GM23338 (cell line): ENCODE measurements at regions not wholly inside any gene's neighbourhood (a gene's known extent, or its start where the extent isn't known, plus 50 kb on each side); places are given as distances from the start of the nearest gene placed in this dataset.

Experiments used
- ATAC-seq: fragments of 200-7000 bp; cut with Tn5 transposase; 3 replicates; pipeline ENCODE4 v1.9.1; 2020
- DNase-seq: peaks from one replicate; pipeline ENCODE4 v3.0.0-alpha.2; 2015; ENCODE audit warnings: low spot score
- H2AFZ ChIP-seq: fragments of 200-600 bp; sonication (generic); 2 replicates; pipeline ENCODE4 v1.8.0; 2016; ENCODE audit warnings: antibody characterized with exemption, mild to moderate bottlenecking, moderate library complexity
- H3F3A ChIP-seq: fragments of 200-600 bp; sonication (generic); replicated peaks from 2 replicates; pipeline ENCODE4 v1.8.0; 2017; ENCODE audit warnings: antibody characterized with exemption, mixed run types, low read depth
- H3K27ac ChIP-seq: fragments of 200-600 bp; sonication (generic); 2 replicates; pipeline ENCODE4 v1.6.1; 2016; ENCODE audit warnings: low read depth
- H3K27me3 ChIP-seq: fragments of 200-600 bp; sonication (generic); 2 replicates; pipeline ENCODE4 v1.8.0; 2016; ENCODE audit warnings: mild to moderate bottlenecking, mixed run types, moderate library complexity; ENCODE audit not compliant: insufficient read depth
- H3K36me3 ChIP-seq: fragments of 200-600 bp; sonication (generic); 2 replicates; pipeline ENCODE4 v1.8.0; 2016; ENCODE audit warnings: mild to moderate bottlenecking; ENCODE audit not compliant: insufficient read depth
- H3K4me1 ChIP-seq: fragments of 200-600 bp; sonication (generic); 2 replicates; pipeline ENCODE4 v1.8.0; 2016; ENCODE audit warnings: mild to moderate bottlenecking, moderate library complexity; ENCODE audit not compliant: insufficient read depth
- H3K4me2 ChIP-seq: fragments of 200-600 bp; sonication (generic); 2 replicates; pipeline ENCODE4 v1.7.1; 2017; ENCODE audit warnings: mixed run types
- H3K4me3 ChIP-seq: fragments of 200-600 bp; sonication (generic); 2 replicates; pipeline ENCODE4 v1.6.1; 2016; ENCODE audit warnings: mixed run types
- H3K79me2 ChIP-seq: fragments of 200-600 bp; sonication (generic); replicated peaks from 2 replicates; pipeline ENCODE4 v1.8.0; 2017; ENCODE audit warnings: mild to moderate bottlenecking; ENCODE audit not compliant: insufficient read depth
- H3K9me2 ChIP-seq: fragments of 200-600 bp; sonication (generic); 2 replicates; pipeline ENCODE4 v1.8.0; 2017; ENCODE audit not compliant: insufficient read depth
- H4K20me1 ChIP-seq: fragments of 200-600 bp; sonication (generic); replicated peaks from 2 replicates; pipeline ENCODE4 v1.8.0; 2017; ENCODE audit warnings: mild to moderate bottlenecking; ENCODE audit not compliant: insufficient read depth
- H3K27ac Mint-ChIP-seq: 2 replicates; pipeline ENCODE4 v1.8.0; 2020; ENCODE audit warnings: inconsistent platforms, mild to moderate bottlenecking, moderate library complexity, mixed read lengths
- H3K27me3 Mint-ChIP-seq: 3 replicates; pipeline ENCODE4 v1.8.0; 2022; ENCODE audit warnings: low read depth, mild to moderate bottlenecking, moderate library complexity, mixed read lengths, inconsistent platforms; ENCODE audit not compliant: insufficient read depth, poor library complexity
- H3K36me3 Mint-ChIP-seq: 3 replicates; pipeline ENCODE4 v1.8.0; 2021; ENCODE audit warnings: low read depth, mild to moderate bottlenecking, inconsistent platforms, moderate library complexity, mixed read lengths
- H3K4me1 Mint-ChIP-seq: 3 replicates; pipeline ENCODE4 v1.8.0; 2020; ENCODE audit warnings: mild to moderate bottlenecking, inconsistent platforms, mixed read lengths
- H3K4me3 Mint-ChIP-seq: 3 replicates; pipeline ENCODE4 v1.8.0; 2021; ENCODE audit warnings: moderate library complexity, mild to moderate bottlenecking, inconsistent platforms, mixed read lengths
- H3K9me3 Mint-ChIP-seq: 3 replicates; pipeline ENCODE4 v1.8.0; 2020; ENCODE audit warnings: moderate library complexity, mild to moderate bottlenecking, inconsistent platforms, mixed read lengths
- CREB1 ChIP-seq: fragments of 250-450 bp; sonication (Bioruptor Pico); IDR thresholded peaks from 2 replicates; pipeline ENCODE4 v1.5.0; 2020; ENCODE audit warnings: low read depth, mild to moderate bottlenecking, moderate library complexity
- ETS1 ChIP-seq: IDR thresholded peaks from 2 replicates; pipeline ENCODE4 v1.6.1; 2016; ENCODE audit warnings: antibody characterized with exemption
- EZH2 ChIP-seq: fragments of 200-600 bp; sonication (generic); IDR thresholded peaks from one replicate; pipeline ENCODE4 v1.8.0; 2017; ENCODE audit warnings: antibody characterized with exemption, mild to moderate bottlenecking, low read depth; ENCODE audit not compliant: unreplicated experiment
- EZH2phosphoT487 ChIP-seq: fragments of 200-600 bp; sonication (generic); IDR thresholded peaks from one replicate; pipeline ENCODE4 v1.8.1; 2018; ENCODE audit warnings: antibody characterized with exemption; ENCODE audit not compliant: unreplicated experiment
- JUNB ChIP-seq: IDR thresholded peaks from one replicate; pipeline ENCODE4 v1.6.1; 2016; ENCODE audit warnings: antibody characterized with exemption; ENCODE audit not compliant: unreplicated experiment
- NANOG ChIP-seq: IDR thresholded peaks from 2 replicates; pipeline ENCODE4 v1.6.1; 2016; ENCODE audit warnings: antibody characterized with exemption, borderline replicate concordance
- POLR2AphosphoS5 ChIP-seq: IDR thresholded peaks from 2 replicates; pipeline ENCODE4 v1.6.1; 2016; ENCODE audit warnings: antibody characterized with exemption, low read depth
- REST ChIP-seq: IDR thresholded peaks from one replicate; pipeline ENCODE4 v1.6.1; 2018; ENCODE audit warnings: antibody characterized with exemption; ENCODE audit not compliant: unreplicated experiment
- STAT1 ChIP-seq: IDR thresholded peaks from one replicate; pipeline ENCODE4 v1.6.1; 2016; ENCODE audit warnings: antibody characterized with exemption; ENCODE audit not compliant: unreplicated experiment
- ZNF114 ChIP-seq: fragments of 250-450 bp; sonication (Bioruptor Pico); IDR thresholded peaks from 2 replicates; pipeline ENCODE4 v1.5.0; 2020; ENCODE audit warnings: mild to moderate bottlenecking, moderate library complexity
- ZNF331 ChIP-seq: fragments of 250-450 bp; sonication (Bioruptor Pico); IDR thresholded peaks from 2 replicates; pipeline ENCODE4 v1.5.0; 2020; ENCODE audit warnings: low read depth, mild to moderate bottlenecking, moderate library complexity
- ZNF462 ChIP-seq: fragments of 250-450 bp; sonication (Bioruptor Pico); IDR thresholded peaks from 2 replicates; pipeline ENCODE4 v1.5.0; 2020; ENCODE audit warnings: mild to moderate bottlenecking, moderate library complexity

GRCh38 chr11:91639359-91639758 lies 585.3 kb upstream of the FAT3 start (continued):
- TF ChIP-seq ZNF114 (CRISPR knock-in tag) (no peak), POLR2AphosphoS5 (no peak), NANOG (no peak), STAT1 (no peak), EZH2 (no peak)

- no peaks in the 10 kb centered on the region for H3K4me1 ChIP-seq
- H3K9me2 ChIP-seq: no peaks in the 10 kb centered on the region
- peak overlapping the region; percentile 68; the same call in 1 of the 2 replicates for H2AFZ ChIP-seq
- Mint-ChIP-seq H3K27ac (peak overlapping the region; percentile 40; the same call in 1 of the 2 replicates), H3K36me3 (no peaks in the 10 kb centered on the region), H3K9me3 (no peaks in the 10 kb centered on the region; the same call in 2 of the 3 replicates), H3K4me1 (no peaks in the 10 kb centered on the region), H3K27me3 (no peaks in the 10 kb centered on the region), H3K4me3 (no peak overlapping the region)
- H3K4me3 ChIP-seq: no peak overlapping the region
- no peak overlapping the region for H3K27ac ChIP-seq
- DNase-seq: no peak
- no peaks in the 10 kb centered on the region for H3F3A ChIP-seq
- no peak for ATAC-seq
- H4K20me1 ChIP-seq: no peaks in the 10 kb centered on the region
- no peaks in the 10 kb centered on the region for H3K27me3 ChIP-seq
- H3K79me2 ChIP-seq: no peaks in the 10 kb centered on the region
- H3K4me2 ChIP-seq: no peak overlapping the region
- no peaks in the 10 kb centered on the region for H3K36me3 ChIP-seq
- TF ChIP-seq JUNB (no peak), CREB1 (CRISPR knock-in tag) (no peak), ZNF114 (CRISPR knock-in tag) (no peak), ZNF462 (CRISPR knock-in tag) (no peak), NANOG (no peak), ETS1 (no peak), STAT1 (no peak), EZH2phosphoT487 (no peak), EZH2 (no peak), POLR2AphosphoS5 (no peak), REST (no peak), ZNF331 (no peak)
These were observed 593.5 kb upstream of the FAT3 start for GRCh38 chr11:91630916-91631673.
